Smooth muscle cell (in vitro differentiated cells): ENCODE measurements at regions not wholly inside any gene's neighbourhood (a gene's known extent, or its start where the extent isn't known, plus 50 kb on each side); places are given as distances from the start of the nearest gene placed in this dataset.

Experiments
- DNase-seq: peaks from one replicate; lab custom pipeline; 2025; ENCODE audit not compliant: unreplicated experiment; lab: John Stamatoyannopoulos, UW
- H2AFZ ChIP-seq: fragments of 200-600 bp; sonication (generic); 2 replicates; pipeline ENCODE4 v1.6.0; 2016; ENCODE audit warnings: antibody characterized with exemption, low read depth, mild to moderate bottlenecking
- H3F3A ChIP-seq: fragments of 200-600 bp; sonication (generic); 2 replicates; pipeline ENCODE4 v1.6.0; 2017; ENCODE audit warnings: antibody characterized with exemption, low read depth
- H3K27ac ChIP-seq: fragments of 200-600 bp; sonication (generic); 2 replicates; pipeline ENCODE4 v1.5.1; 2016; ENCODE audit warnings: low read depth, mild to moderate bottlenecking
- H3K27me3 ChIP-seq: fragments of 200-600 bp; sonication (generic); 2 replicates; pipeline ENCODE4 v1.6.1; 2016; ENCODE audit warnings: low read depth, mild to moderate bottlenecking
- H3K36me3 ChIP-seq: fragments of 200-600 bp; sonication (generic); 2 replicates; pipeline ENCODE4 v1.5.1; 2016; ENCODE audit warnings: low read depth
- H3K4me1 ChIP-seq: fragments of 200-600 bp; sonication (generic); 2 replicates; pipeline ENCODE4 v1.5.1; 2016; ENCODE audit warnings: low read depth
- H3K4me2 ChIP-seq: fragments of 200-600 bp; sonication (generic); 2 replicates; pipeline ENCODE4 v1.6.0; 2016; ENCODE audit warnings: mild to moderate bottlenecking
- H3K4me3 ChIP-seq: fragments of 200-600 bp; sonication (generic); 2 replicates; pipeline ENCODE4 v1.5.1; 2016; ENCODE audit warnings: mild to moderate bottlenecking
- H3K79me2 ChIP-seq: fragments of 200-600 bp; sonication (generic); 2 replicates; pipeline ENCODE4 v1.6.0; 2016; ENCODE audit warnings: low read depth, mild to moderate bottlenecking
- H3K9ac ChIP-seq: fragments of 200-600 bp; sonication (generic); 2 replicates; pipeline ENCODE4 v1.6.0; 2016; ENCODE audit warnings: low read depth
- H3K9me3 ChIP-seq: fragments of 200-600 bp; sonication (generic); replicated peaks from 2 replicates; pipeline ENCODE4 v1.5.1; 2016; ENCODE audit warnings: low read depth
- H4K20me1 ChIP-seq: fragments of 200-600 bp; sonication (generic); 2 replicates; pipeline ENCODE4 v1.6.0; 2016; ENCODE audit warnings: low read depth
- CTCF ChIP-seq: fragments of 200-600 bp; sonication (generic); IDR thresholded peaks from 2 replicates; pipeline ENCODE4 v1.5.1; 2017; ENCODE audit warnings: borderline replicate concordance, mild to moderate bottlenecking, antibody characterized with exemption; ENCODE audit not compliant: insufficient read depth, poor library complexity, severe bottlenecking
- WGBS: methylation state at CpG from one replicate; pipeline ENCODE4 v1.1.7; 2016; ENCODE audit warnings: low lambda C conversion rate; 5-methylcytosine and 5-hydroxymethylcytosine counted together

DNA sequence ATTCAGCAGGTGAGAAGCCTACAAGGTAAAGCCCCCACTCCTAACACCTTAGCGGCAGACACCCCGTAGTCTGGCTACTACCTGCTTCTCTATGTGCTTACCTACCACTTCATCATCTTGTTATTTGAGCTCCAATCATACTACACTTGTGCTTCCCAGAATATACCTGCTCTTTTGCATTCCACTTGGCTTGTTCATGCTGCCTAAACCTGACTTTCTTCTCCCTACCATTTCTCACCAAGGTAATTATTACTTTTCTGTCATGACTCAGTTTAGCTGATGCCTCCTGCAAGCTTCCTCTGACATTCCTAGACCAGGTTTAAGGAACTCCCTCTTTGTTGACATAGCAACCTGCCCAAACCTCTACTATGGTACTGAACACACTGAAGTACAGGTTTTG is 495.6 kb upstream of the C1orf87 start:
- no peaks in the 10 kb centered on the region for H4K20me1 ChIP-seq
- 73% methylated on average over 2 of the region's 2 CpGs for WGBS
- H3K9ac ChIP-seq, result peak overlapping the region; percentile 36
- H3K4me2 ChIP-seq, result no peak overlapping the region
- H3K27me3 ChIP-seq, result no peaks in the 10 kb centered on the region
- DNase-seq, result no peak
- H3K4me3 ChIP-seq, result no peak overlapping the region
- H3F3A ChIP-seq, result no peaks in the 10 kb centered on the region
- peak overlapping the region; percentile 83 for H3K27ac ChIP-seq
- no peaks in the 10 kb centered on the region for H3K9me3 ChIP-seq
- no peaks in the 10 kb centered on the region for H3K36me3 ChIP-seq
- no peak overlapping the region for H2AFZ ChIP-seq
- no peaks in the 10 kb centered on the region for H3K79me2 ChIP-seq
- no peak for TF ChIP-seq CTCF
- H3K4me1 ChIP-seq, result no peaks in the 10 kb centered on the region

DNA sequence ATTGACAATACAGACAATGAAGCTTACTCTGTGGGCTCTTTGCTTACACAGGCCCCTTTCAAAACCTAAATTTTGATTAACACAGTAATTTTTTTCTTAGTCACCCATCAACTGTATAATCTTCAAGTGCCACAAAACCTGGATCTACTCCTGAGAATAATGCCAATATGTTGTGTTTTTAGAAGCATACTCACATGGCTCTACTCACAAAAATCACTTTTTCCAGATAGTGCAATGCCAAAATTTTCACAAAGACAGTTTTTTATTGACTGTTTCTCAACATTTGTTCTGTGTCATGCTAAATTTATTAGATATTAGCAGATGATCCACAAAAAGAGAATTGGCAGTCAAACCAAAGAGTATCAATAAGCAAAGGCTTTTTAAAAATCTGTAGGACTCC is 493.7 kb upstream of the C1orf87 start:
- TF ChIP-seq CTCF, result no peak
- DNase-seq, result no peak
- Histone ChIP-seq H3K36me3 (no peaks in the 10 kb centered on the region), H3K4me2 (no peak overlapping the region), H2AFZ (no peak overlapping the region), H3K27ac (no peak overlapping the region), H3K4me1 (no peaks in the 10 kb centered on the region), H3K9me3 (no peaks in the 10 kb centered on the region), H3K27me3 (no peaks in the 10 kb centered on the region), H4K20me1 (no peaks in the 10 kb centered on the region), H3K4me3 (no peak overlapping the region), H3K79me2 (no peaks in the 10 kb centered on the region), H3K9ac (no peak overlapping the region), H3F3A (no peaks in the 10 kb centered on the region)

DNA sequence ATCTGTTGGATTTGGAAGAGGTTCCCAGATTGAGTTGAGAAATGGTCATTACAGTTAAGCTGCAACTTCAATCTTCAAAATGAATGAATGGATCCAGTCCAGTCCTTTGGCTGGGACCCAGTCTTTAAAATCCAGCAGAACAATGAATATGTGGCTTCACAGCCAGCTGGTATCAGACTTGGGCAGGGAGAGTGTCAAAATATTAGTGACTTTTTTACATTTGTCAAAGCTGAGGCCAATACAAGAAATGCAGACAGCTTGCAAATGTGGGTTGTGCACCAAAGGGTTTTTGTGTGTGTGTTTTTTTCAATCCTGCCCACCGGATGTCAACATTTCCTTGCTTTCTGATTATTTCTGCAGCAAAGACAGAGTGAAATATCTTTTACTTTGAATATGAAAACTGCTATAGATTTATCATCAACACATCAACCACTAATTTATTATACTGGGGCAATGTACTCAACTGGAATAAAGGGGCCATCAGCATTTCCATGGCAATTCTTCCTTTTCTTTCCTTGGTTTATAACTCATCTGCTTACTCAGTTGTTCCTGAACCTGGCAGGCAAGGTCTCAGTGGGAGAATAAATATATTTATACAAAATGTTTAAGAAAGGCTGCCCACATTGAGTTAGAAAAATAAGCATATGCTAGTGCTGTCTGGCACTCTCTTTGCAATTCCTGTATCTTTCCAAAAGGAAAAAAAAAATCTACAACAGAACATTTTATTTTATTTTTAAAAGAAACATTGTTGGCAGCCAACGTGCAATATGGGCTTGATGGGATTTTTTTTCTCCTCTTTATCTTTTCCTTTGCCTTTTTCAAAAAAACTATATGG is 491.6 kb upstream of the C1orf87 start:
- Histone ChIP-seq H3K36me3 (no peaks in the 10 kb centered on the region), H3K79me2 (no peaks in the 10 kb centered on the region), H3K4me3 (no peak overlapping the region), H3K4me2 (no peak overlapping the region), H3K27ac (no peak overlapping the region), H3F3A (no peaks in the 10 kb centered on the region), H4K20me1 (no peaks in the 10 kb centered on the region), H3K4me1 (no peaks in the 10 kb centered on the region), H2AFZ (no peak overlapping the region), H3K9ac (no peak overlapping the region), H3K9me3 (no peaks in the 10 kb centered on the region), H3K27me3 (no peaks in the 10 kb centered on the region)
- no peak for DNase-seq
- WGBS, result 83% methylated on average over 2 of the region's 2 CpGs
- TF ChIP-seq CTCF, result no peak
